PC-3 (cell line): ENCODE measurements at regions not wholly inside any gene's neighbourhood (a gene's known extent, or its start where the extent isn't known, plus 50 kb on each side); places are given as distances from the start of the nearest gene placed in this dataset.

Experiments used
- ATAC-seq: fragments of 200-7000 bp; cut with Tn5 transposase; 2 replicates; pipeline ENCODE4 v1.9.1; 2020; ENCODE audit warnings: mild to moderate bottlenecking, moderate library complexity
- BruUV-seq: library from RNA; stranded (reverse); fragments of 400-500 nt; replicated peaks from 2 replicates; lab custom pipeline; 2021; lab: Mats Ljungman, UMichigan
- CTCF ChIA-PET: fragments of 300-600 bp; sonication (Branson Sonifier 250); formaldehyde crosslinking; loops from one replicate; lab custom pipeline; 2022; ENCODE audit warnings: antibody characterized with exemption; lab: Charles Lee
- POLR2A ChIA-PET: fragments of 300-600 bp; sonication (Branson Sonifier 250); formaldehyde crosslinking; loops from one replicate; lab custom pipeline; 2022; ENCODE audit warnings: antibody characterized with exemption; ENCODE audit not compliant: unreplicated experiment; lab: Charles Lee
- DNase-seq: peaks from one replicate; pipeline ENCODE4 v3.0.0-alpha.2; 2015
- H2AFZ ChIP-seq: fragments of 300-600 bp; sonication (generic); 2 replicates; pipeline ENCODE4 v1.6.0; 2016; ENCODE audit warnings: antibody characterized with exemption, low read length
- H3F3A ChIP-seq: fragments of 300-600 bp; sonication (generic); one replicate; pipeline ENCODE4 v1.6.0; 2017; ENCODE audit warnings: antibody characterized with exemption, low read length, control low read depth, mild to moderate bottlenecking; ENCODE audit not compliant: unreplicated experiment
- H3K27ac ChIP-seq: fragments of 300-600 bp; sonication (generic); 2 replicates; pipeline ENCODE4 v1.5.1; 2016; ENCODE audit warnings: mild to moderate bottlenecking, low read length
- H3K27me3 ChIP-seq: fragments of 300-600 bp; sonication (generic); 2 replicates; pipeline ENCODE4 v1.6.1; 2016; ENCODE audit warnings: low read length, mixed read lengths
- H3K36me3 ChIP-seq: fragments of 300-600 bp; sonication (generic); 2 replicates; pipeline ENCODE4 v1.6.1; 2016; ENCODE audit warnings: low read depth, mixed run types, low read length, mixed read lengths
- H3K4me1 ChIP-seq: fragments of 300-600 bp; sonication (generic); 2 replicates; pipeline ENCODE4 v1.5.1; 2016; ENCODE audit warnings: low read length; ENCODE audit not compliant: insufficient read depth
- H3K4me2 ChIP-seq: fragments of 300-600 bp; sonication (generic); 2 replicates; pipeline ENCODE4 v1.6.0; 2016; ENCODE audit warnings: low read length
- H3K4me3 ChIP-seq: fragments of 300-600 bp; sonication (generic); 2 replicates; pipeline ENCODE4 v1.5.1; 2016; ENCODE audit warnings: mild to moderate bottlenecking, low read length, mixed read lengths
- H3K79me2 ChIP-seq: fragments of 300-600 bp; sonication (generic); 2 replicates; pipeline ENCODE4 v1.6.1; 2017; ENCODE audit warnings: low read length, mixed read lengths
- H3K9ac ChIP-seq: fragments of 300-600 bp; sonication (generic); 2 replicates; pipeline ENCODE4 v1.6.0; 2016; ENCODE audit warnings: mild to moderate bottlenecking, low read length
- H3K9me2 ChIP-seq: fragments of 300-600 bp; sonication (generic); replicated peaks from 2 replicates; pipeline ENCODE4 v1.6.1; 2016; ENCODE audit warnings: mixed run types, low read length, mixed read lengths
- H3K9me3 ChIP-seq: fragments of 300-600 bp; sonication (generic); 2 replicates; pipeline ENCODE4 v1.6.1; 2016; ENCODE audit warnings: low read length, mixed read lengths
- H4K20me1 ChIP-seq: fragments of 300-600 bp; sonication (generic); 2 replicates; pipeline ENCODE4 v1.6.1; 2016; ENCODE audit warnings: low read length, mixed read lengths
- CTCF ChIP-seq: fragments of 300-600 bp; sonication (generic); conservative IDR thresholded peaks from 2 replicates; pipeline ENCODE4 v1.5.1; 2017; ENCODE audit warnings: antibody characterized with exemption, low read depth, mild to moderate bottlenecking, low read length
- EZH2 ChIP-seq: fragments of 300-600 bp; sonication (generic); IDR thresholded peaks from one replicate; pipeline ENCODE4 v1.6.1; 2017; ENCODE audit warnings: antibody characterized with exemption, mild to moderate bottlenecking, low read length; ENCODE audit not compliant: unreplicated experiment
- EZH2phosphoT487 ChIP-seq: fragments of 300-600 bp; sonication (generic); IDR thresholded peaks from 2 replicates; pipeline ENCODE4 v1.6.1; 2018; ENCODE audit warnings: mild to moderate bottlenecking, antibody characterized with exemption, low read length, borderline replicate concordance
- intact Hi-C: fragments of 100-400 bp; cut with micrococcal nuclease; formaldehyde crosslinking; loops from 2 replicates; pipeline ENCODE4 v1.9.0; 2023

GRCh38 chrX:45566456-45566855 lies 365.8 kb upstream of the DIPK2B start:
- Histone ChIP-seq H3K4me1 (no peaks in the 10 kb centered on the region), H3K79me2 (no peaks in the 10 kb centered on the region), H3K27me3 (no peaks in the 10 kb centered on the region), H3K36me3 (no peaks in the 10 kb centered on the region), H3K4me2 (no peak overlapping the region), H3K9me2 (no peaks in the 10 kb centered on the region), H3K4me3 (no peak overlapping the region), H3K27ac (no peak overlapping the region), H3K9ac (no peak overlapping the region), H4K20me1 (no peaks in the 10 kb centered on the region), H3K9me3 (no peaks in the 10 kb centered on the region), H3F3A (no peaks in the 10 kb centered on the region), H2AFZ (no peak overlapping the region)
- BruUV-seq, result no TSS peak
- intact Hi-C loops, result no loop called here
- ATAC-seq (no peak), DNase-seq (no peak)
- POLR2A ChIA-PET, result no interaction called here
- CTCF ChIA-PET, result no interaction called here
- no peak for TF ChIP-seq EZH2
- no peak for TF ChIP-seq CTCF
- TF ChIP-seq EZH2phosphoT487, result no peak

GRCh38 chrX:45557387-45557786 lies 356.7 kb upstream of the DIPK2B start:
- Histone ChIP-seq H3K79me2 (no peaks in the 10 kb centered on the region), H3K36me3 (no peaks in the 10 kb centered on the region), H3K4me2 (no peak overlapping the region), H4K20me1 (no peaks in the 10 kb centered on the region), H3K4me1 (no peaks in the 10 kb centered on the region), H3K9me2 (no peaks in the 10 kb centered on the region), H3K4me3 (no peak overlapping the region), H3F3A (no peaks in the 10 kb centered on the region), H2AFZ (no peak overlapping the region), H3K9me3 (no peaks in the 10 kb centered on the region), H3K27me3 (no peaks in the 10 kb centered on the region), H3K27ac (no peak overlapping the region), H3K9ac (no peak overlapping the region)
- no peak; the same call in 1 of the 2 replicates for ATAC-seq
- ChIA-PET CTCF (no interaction called here), POLR2A (no interaction called here)
- no peak for TF ChIP-seq EZH2
- peak; percentile 50 for TF ChIP-seq CTCF
- DNase-seq, result peak; percentile 43
- intact Hi-C loops, result loop anchor here (2.0 kb wide), 1 partner anchor 235 kb away; no protein-coding TSS in a partner anchor
- no TSS peak for BruUV-seq

- DNase-seq, result no peak
- H3K9me3 ChIP-seq, result no peaks in the 10 kb centered on the region
- ChIA-PET POLR2A (no interaction called here), CTCF (no interaction called here)
- H3K4me3 ChIP-seq, result no peak overlapping the region
- TF ChIP-seq EZH2phosphoT487, result no peak
- no peak for TF ChIP-seq EZH2
- TF ChIP-seq CTCF, result no peak
- intact Hi-C loops, result no loop called here
- BruUV-seq, result no TSS peak
- H3F3A ChIP-seq, result no peaks in the 10 kb centered on the region
- H2AFZ ChIP-seq, result no peak overlapping the region
- H3K4me2 ChIP-seq, result no peak overlapping the region
- H3K4me1 ChIP-seq, result no peaks in the 10 kb centered on the region
- H3K9me2 ChIP-seq, result no peaks in the 10 kb centered on the region
- H3K27me3 ChIP-seq, result no peaks in the 10 kb centered on the region
- no peak overlapping the region for H3K9ac ChIP-seq
- H3K36me3 ChIP-seq, result no peaks in the 10 kb centered on the region
- no peaks in the 10 kb centered on the region for H4K20me1 ChIP-seq
- H3K27ac ChIP-seq, result no peak overlapping the region
- no peak for ATAC-seq
- H3K79me2 ChIP-seq, result no peaks in the 10 kb centered on the region
These were observed 354.1 kb upstream of the DIPK2B start for GRCh38 chrX:45554736-45555135.
